Breast epithelium (tissue), 4 donors: ENCODE measurements at regions not wholly inside any gene's neighbourhood (a gene's known extent, or its start where the extent isn't known, plus 50 kb on each side); places are given as distances from the start of the nearest gene placed in this dataset.

ENCODE experiments used
- DNase-seq, 2 donors: peaks; one replicate each; pipeline ENCODE4 v3.0.0-alpha.2; 2019; ENCODE audit warnings: low spot score in 2 of 2
- H3K27ac ChIP-seq, 2 donors: fragments of 200-600 bp; sonication (generic) in 1 of 2; one replicate each; pipeline ENCODE4 v1.5.1; 2016 to 2019; ENCODE audit warnings: mild to moderate bottlenecking in 1 of 2
- H3K27me3 ChIP-seq, 2 donors: fragments of 200-600 bp; sonication (generic) in 1 of 2; one replicate each; pipeline versions ENCODE4 v1.5.1 to v1.6.0; 2017 to 2019; ENCODE audit warnings: control low read depth in 1 of 2, mild to moderate bottlenecking in 1 of 2
- H3K36me3 ChIP-seq: fragments of 200-600 bp; one replicate; pipeline ENCODE4 v1.5.1; 2019
- H3K4me1 ChIP-seq, 2 donors: fragments of 200-600 bp; sonication (generic); one replicate each; pipeline ENCODE4 v1.5.1; 2016 to 2019; ENCODE audit warnings: control low read depth in 1 of 2
- H3K4me3 ChIP-seq, 3 donors: fragments of 200-600 bp; sonication (generic); 1 replicate in 2 of 3; 2 replicates in 1 of 3; pipeline ENCODE4 v1.5.1; 2016 to 2019; ENCODE audit warnings: mild to moderate bottlenecking in 3 of 3, moderate library complexity in 2 of 3
- H3K9me3 ChIP-seq, 2 donors: fragments of 200-600 bp; sonication (generic) in 1 of 2; one replicate each; pipeline ENCODE4 v1.5.1; 2016 to 2019; ENCODE audit warnings: control low read depth in 1 of 2
- POLR2A ChIP-seq: fragments of 450-650 bp; IDR thresholded peaks from one replicate; pipeline ENCODE4 v1.6.1; 2016; ENCODE audit warnings: antibody characterized with exemption, mild to moderate bottlenecking, moderate library complexity
- POLR2AphosphoS5 ChIP-seq, 3 donors: sonication (generic); formaldehyde crosslinking; IDR thresholded peaks; one replicate each; pipeline ENCODE4 v1.6.1; 2017; ENCODE audit warnings: antibody characterized with exemption in 3 of 3
- intact Hi-C: fragments of 100-400 bp; cut with DNase I; formaldehyde crosslinking; loops from one replicate; pipeline ENCODE4 v1.15.1; 2023; ENCODE audit warnings: low total_unique reads
- TF ChIP-seq, protein P1 (sequence below), 3 donors: fragments of 450-650 bp; IDR thresholded peaks; one replicate each; pipeline ENCODE4 v1.5.1; 2016 to 2017; ENCODE audit warnings: antibody characterized with exemption in 3 of 3, mild to moderate bottlenecking in 3 of 3, moderate library complexity in 3 of 3

DNA sequence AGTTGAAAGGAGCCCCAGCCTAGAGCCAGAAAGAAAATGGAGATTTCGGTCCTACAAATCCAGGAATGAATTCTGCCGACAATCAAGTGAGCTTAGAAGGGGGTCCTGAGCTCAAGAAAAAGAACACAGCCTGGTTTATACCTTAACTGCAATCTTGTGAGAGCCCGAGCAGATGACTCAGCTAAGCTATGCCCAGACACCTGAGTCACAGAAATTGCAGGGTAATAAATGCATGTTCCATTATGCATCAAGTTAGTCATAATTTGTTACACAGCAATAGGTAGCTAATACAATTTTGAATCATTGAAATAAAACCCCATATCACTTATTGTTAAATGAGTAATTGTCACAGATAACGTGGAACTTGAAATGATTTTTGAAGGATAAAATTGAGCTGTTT, 111.8 kb upstream of the FOXP2 start:
- no peak overlapping the region for H3K4me3 ChIP-seq
- H3K9me3 ChIP-seq: no peaks in the 10 kb centered on the region
- H3K36me3 ChIP-seq: no peaks in the 10 kb centered on the region
- no peak for TF ChIP-seq POLR2A
- TF ChIP-seq, protein P1, sequence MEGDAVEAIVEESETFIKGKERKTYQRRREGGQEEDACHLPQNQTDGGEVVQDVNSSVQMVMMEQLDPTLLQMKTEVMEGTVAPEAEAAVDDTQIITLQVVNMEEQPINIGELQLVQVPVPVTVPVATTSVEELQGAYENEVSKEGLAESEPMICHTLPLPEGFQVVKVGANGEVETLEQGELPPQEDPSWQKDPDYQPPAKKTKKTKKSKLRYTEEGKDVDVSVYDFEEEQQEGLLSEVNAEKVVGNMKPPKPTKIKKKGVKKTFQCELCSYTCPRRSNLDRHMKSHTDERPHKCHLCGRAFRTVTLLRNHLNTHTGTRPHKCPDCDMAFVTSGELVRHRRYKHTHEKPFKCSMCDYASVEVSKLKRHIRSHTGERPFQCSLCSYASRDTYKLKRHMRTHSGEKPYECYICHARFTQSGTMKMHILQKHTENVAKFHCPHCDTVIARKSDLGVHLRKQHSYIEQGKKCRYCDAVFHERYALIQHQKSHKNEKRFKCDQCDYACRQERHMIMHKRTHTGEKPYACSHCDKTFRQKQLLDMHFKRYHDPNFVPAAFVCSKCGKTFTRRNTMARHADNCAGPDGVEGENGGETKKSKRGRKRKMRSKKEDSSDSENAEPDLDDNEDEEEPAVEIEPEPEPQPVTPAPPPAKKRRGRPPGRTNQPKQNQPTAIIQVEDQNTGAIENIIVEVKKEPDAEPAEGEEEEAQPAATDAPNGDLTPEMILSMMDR (IDR thresholded peaks at IDR 0.05): no peak
- no peak for TF ChIP-seq POLR2AphosphoS5 (IDR thresholded peaks at IDR 0.05)
- H3K4me1 ChIP-seq: no peaks in the 10 kb centered on the region
- no peaks in the 10 kb centered on the region for H3K27me3 ChIP-seq
- intact Hi-C loops: loop anchor here (5.0 kb wide), 1 partner anchor 1284 kb away; no protein-coding TSS in a partner anchor
- H3K27ac ChIP-seq: no peak overlapping the region
- no peak for DNase-seq

DNA sequence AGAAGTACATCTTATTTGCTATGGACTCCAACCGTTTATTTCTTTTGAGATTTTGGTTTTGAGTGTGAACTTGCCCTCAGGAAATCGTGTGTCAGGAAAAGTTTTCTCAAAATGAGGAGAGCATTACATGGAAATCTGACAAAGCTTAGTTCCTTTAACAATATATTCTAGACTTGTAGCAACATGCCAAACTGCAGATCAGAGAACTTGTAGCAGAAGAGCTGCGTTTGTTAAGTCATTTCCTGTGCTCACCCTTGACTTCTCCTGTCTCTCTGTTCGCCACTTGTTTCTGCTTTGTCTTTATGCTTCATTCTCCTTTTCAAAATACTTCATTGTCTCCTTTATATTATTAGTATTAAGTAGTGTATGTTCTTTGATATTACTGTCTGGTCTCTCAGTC, 116.6 kb upstream of the FOXP2 start:
- no peak overlapping the region for H3K4me3 ChIP-seq
- DNase-seq: no peak
- intact Hi-C loops: no loop called here
- no peaks in the 10 kb centered on the region for H3K36me3 ChIP-seq
- no peak overlapping the region for H3K27ac ChIP-seq
- no peaks in the 10 kb centered on the region for H3K9me3 ChIP-seq
- no peaks in the 10 kb centered on the region for H3K4me1 ChIP-seq
- TF ChIP-seq POLR2AphosphoS5 (IDR thresholded peaks at IDR 0.05): no peak
- TF ChIP-seq, protein P1 (IDR thresholded peaks at IDR 0.05): no peak
- TF ChIP-seq POLR2A: no peak
- no peaks in the 10 kb centered on the region for H3K27me3 ChIP-seq

DNA sequence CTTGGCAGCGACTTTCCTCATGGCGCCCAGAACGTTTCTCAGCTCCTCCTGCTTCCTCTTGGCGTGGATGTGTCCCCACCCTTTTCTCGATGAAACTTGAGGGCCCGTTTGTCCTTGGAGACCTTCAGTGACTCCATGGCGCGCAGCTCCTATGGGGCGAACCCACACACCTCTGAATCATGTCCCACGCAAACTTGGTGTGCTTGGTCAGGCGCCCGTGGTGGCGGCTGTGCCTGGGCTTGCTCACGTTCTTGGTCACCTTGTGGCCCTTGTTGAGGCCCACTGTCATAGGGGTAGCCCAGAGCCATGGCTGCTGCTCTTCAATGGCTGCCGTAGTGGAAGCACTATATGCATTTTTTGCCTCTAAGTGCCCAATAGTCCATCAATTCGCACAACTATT, 117.5 kb upstream of the FOXP2 start:
- H3K36me3 ChIP-seq: no peaks in the 10 kb centered on the region
- no peaks in the 10 kb centered on the region for H3K4me1 ChIP-seq
- no peaks in the 10 kb centered on the region for H3K27me3 ChIP-seq
- no peaks in the 10 kb centered on the region for H3K9me3 ChIP-seq
- intact Hi-C loops: no loop called here
- H3K4me3 ChIP-seq: no peak overlapping the region
- DNase-seq: no peak
- H3K27ac ChIP-seq: no peak overlapping the region
- TF ChIP-seq POLR2AphosphoS5 (IDR thresholded peaks at IDR 0.05) (no peak), POLR2A (no peak)
- TF ChIP-seq, protein P1 (IDR thresholded peaks at IDR 0.05): no peak

DNA sequence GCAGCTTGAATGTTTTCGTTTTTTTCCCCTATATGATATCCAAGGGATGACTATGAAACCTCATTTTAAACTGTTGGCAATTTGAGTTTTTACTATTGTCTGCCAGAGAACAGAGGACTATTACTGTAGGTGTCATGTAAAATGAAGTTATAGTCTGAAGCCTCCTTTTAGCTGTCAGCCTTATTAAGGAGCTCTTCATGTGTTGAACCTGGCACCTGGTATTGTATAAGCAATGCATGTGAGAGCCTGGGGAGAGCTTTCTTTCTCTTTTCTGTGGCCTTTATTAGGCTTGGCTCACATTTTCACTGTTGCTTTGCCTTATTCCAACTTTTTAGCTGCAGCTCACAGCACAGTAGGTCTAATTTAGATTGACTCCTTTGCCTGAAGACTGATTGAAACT, 119.1 kb upstream of the FOXP2 start:
- Histone ChIP-seq H3K27ac (no peak overlapping the region), H3K4me1 (no peaks in the 10 kb centered on the region), H3K27me3 (no peaks in the 10 kb centered on the region), H3K4me3 (no peak overlapping the region), H3K9me3 (no peaks in the 10 kb centered on the region), H3K36me3 (no peaks in the 10 kb centered on the region)
- TF ChIP-seq POLR2A (no peak), POLR2AphosphoS5 (IDR thresholded peaks at IDR 0.05) (no peak)
- TF ChIP-seq, protein P1 (IDR thresholded peaks at IDR 0.05): no peak
- DNase-seq: no peak
- intact Hi-C loops: no loop called here

DNA sequence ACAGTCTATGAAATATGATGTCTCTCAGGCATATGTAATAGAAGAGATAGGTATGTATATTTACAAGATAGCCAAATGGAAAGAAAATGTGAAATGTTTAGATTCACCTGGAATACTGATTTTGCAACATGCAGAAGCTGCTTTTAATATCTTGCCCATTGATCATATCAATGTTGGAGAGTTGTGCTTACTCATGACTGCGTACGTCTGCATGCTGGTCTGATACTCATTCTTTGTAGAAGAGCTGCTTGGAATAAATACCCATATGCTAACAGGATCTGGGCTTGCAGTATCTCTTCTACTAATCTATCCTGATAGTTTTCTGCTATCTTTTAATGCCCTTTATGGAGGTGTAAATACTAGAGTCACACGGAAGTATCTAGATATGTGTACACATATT, 120.6 kb upstream of the FOXP2 start:
- no peak overlapping the region for H3K4me3 ChIP-seq
- no peaks in the 10 kb centered on the region for H3K9me3 ChIP-seq
- H3K4me1 ChIP-seq: no peaks in the 10 kb centered on the region
- H3K27me3 ChIP-seq: no peaks in the 10 kb centered on the region
- TF ChIP-seq POLR2AphosphoS5 (IDR thresholded peaks at IDR 0.05) (no peak), POLR2A (no peak)
- TF ChIP-seq, protein P1 (IDR thresholded peaks at IDR 0.05): no peak
- H3K36me3 ChIP-seq: no peaks in the 10 kb centered on the region
- intact Hi-C loops: no loop called here
- H3K27ac ChIP-seq: no peak overlapping the region
- no peak for DNase-seq
